Bronchial epithelial cell (primary cell): ENCODE measurements at regions not wholly inside any gene's neighbourhood (a gene's known extent, or its start where the extent isn't known, plus 50 kb on each side); places are given as distances from the start of the nearest gene placed in this dataset.

Experiments
- DNase-seq: peaks from one replicate; pipeline ENCODE4 v3.0.0-alpha.2; 2010; ENCODE audit warnings: low read depth
- FAIRE-seq: peaks from 2 replicates; lab custom pipeline; 2011; peaks lifted over from hg19 to GRCh38; lab: Jason Lieb, UNC
- H3K27me3 ChIP-seq: 2 replicates; pipeline ENCODE4 v1.5.1; 2011; ENCODE audit warnings: low read length; ENCODE audit not compliant: control insufficient read depth, insufficient read depth
- H3K36me3 ChIP-seq: 2 replicates; pipeline ENCODE4 v1.5.1; 2011; ENCODE audit warnings: low read length; ENCODE audit not compliant: control insufficient read depth, insufficient read depth
- H3K4me3 ChIP-seq: 2 replicates; pipeline ENCODE4 v1.5.1; 2011; ENCODE audit warnings: mild to moderate bottlenecking, low read depth, low read length, control low read depth
- TF ChIP-seq, protein P1 (sequence below): IDR thresholded peaks from 2 replicates; pipeline ENCODE4 v1.5.1; 2011; ENCODE audit warnings: mild to moderate bottlenecking, moderate library complexity, low read length, control low read depth, inconsistent platforms; ENCODE audit not compliant: insufficient read depth, severe bottlenecking

DNA sequence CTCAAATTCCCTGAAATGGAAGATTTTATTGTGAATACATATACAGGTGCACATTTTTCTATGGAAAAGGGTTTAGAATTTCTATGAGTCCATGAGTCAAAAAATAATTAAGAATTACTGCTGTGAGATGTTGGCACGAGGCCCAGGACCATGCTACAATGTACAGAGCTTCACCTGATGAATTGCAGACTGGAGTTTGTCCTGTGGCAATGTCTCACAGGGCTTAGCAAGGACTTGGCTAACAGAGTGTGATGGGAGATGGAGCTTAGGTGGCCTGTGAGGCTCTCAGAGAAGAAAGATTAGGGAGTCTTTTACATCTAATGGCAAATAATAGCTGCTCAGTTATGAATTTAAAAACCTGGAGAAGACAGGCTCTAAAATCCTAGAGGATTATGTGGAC lies 219.5 kb upstream of the CBLB start:
- H3K36me3 ChIP-seq = no peaks in the 10 kb centered on the region
- no peak overlapping the region for H3K4me3 ChIP-seq
- no peak for DNase-seq
- H3K27me3 ChIP-seq = no peaks in the 10 kb centered on the region
- TF ChIP-seq, protein P1, sequence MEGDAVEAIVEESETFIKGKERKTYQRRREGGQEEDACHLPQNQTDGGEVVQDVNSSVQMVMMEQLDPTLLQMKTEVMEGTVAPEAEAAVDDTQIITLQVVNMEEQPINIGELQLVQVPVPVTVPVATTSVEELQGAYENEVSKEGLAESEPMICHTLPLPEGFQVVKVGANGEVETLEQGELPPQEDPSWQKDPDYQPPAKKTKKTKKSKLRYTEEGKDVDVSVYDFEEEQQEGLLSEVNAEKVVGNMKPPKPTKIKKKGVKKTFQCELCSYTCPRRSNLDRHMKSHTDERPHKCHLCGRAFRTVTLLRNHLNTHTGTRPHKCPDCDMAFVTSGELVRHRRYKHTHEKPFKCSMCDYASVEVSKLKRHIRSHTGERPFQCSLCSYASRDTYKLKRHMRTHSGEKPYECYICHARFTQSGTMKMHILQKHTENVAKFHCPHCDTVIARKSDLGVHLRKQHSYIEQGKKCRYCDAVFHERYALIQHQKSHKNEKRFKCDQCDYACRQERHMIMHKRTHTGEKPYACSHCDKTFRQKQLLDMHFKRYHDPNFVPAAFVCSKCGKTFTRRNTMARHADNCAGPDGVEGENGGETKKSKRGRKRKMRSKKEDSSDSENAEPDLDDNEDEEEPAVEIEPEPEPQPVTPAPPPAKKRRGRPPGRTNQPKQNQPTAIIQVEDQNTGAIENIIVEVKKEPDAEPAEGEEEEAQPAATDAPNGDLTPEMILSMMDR = no peak
- no peak for FAIRE-seq

DNA sequence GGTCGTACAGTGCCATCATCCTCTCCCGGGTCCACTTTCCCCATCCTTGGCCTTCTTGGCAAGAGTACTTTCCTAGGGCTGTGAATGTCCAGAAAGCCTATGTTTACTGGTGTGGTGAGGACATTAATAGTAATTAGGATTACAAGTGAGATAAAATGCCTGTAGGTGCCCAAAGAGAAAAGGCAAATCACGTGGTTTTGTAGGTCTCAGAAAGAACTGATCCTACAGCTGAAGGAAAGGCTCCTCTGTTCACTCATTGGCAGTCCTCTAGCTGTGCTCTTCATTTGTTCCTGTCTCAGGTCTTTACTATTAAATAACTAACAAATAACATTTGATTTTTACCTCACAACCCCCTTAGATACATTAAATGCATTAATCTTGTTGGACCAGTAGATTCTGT lies 220.1 kb upstream of the CBLB start:
- FAIRE-seq (no peak), DNase-seq (no peak)
- no peaks in the 10 kb centered on the region for H3K36me3 ChIP-seq
- no peaks in the 10 kb centered on the region for H3K27me3 ChIP-seq
- no peak overlapping the region for H3K4me3 ChIP-seq
- TF ChIP-seq, protein P1 = no peak

DNA sequence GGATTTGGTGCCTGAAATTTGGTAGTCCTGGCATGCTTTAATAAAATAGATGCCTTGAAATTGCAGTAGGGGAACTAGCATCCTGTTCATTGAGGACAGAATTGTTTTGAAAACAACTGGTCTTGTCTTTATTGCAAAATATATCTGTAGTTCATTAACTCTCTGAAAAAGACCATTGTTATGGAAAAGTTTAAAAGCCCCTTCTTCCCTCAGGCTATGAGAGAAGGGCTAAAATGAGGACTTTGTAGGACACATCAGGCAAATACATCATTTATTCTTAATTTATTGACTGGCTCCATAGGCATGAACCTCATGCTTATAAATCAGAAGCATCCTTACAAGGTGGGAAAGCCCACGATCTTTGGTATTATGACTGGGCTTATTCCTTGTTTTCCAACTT lies 221.0 kb upstream of the CBLB start:
- H3K4me3 ChIP-seq = no peak overlapping the region
- no peak for DNase-seq
- H3K36me3 ChIP-seq = no peaks in the 10 kb centered on the region
- H3K27me3 ChIP-seq = no peaks in the 10 kb centered on the region
- TF ChIP-seq, protein P1 = no peak
- no peak for FAIRE-seq

DNA sequence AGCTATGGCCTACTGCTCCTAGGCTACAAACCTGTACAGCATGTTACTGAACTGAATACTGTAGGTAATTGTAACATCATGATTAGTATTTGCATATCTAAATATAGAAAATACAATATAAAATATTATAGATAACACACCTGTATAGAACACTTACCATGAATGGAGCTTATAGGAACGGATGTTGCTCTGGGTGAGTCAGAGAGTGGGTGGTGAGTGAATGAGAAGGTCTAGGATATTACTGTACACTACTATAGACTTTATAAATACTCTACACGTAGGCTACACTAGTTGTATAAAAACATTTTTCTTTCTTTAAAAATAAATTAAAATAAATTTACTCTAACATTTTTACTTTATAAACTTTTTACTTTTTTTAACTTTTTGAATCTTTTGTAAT lies 224.0 kb upstream of the CBLB start:
- TF ChIP-seq, protein P1 = no peak
- Histone ChIP-seq H3K27me3 (no peaks in the 10 kb centered on the region), H3K36me3 (no peaks in the 10 kb centered on the region), H3K4me3 (no peak overlapping the region)
- FAIRE-seq = no peak
- peak; percentile 80 for DNase-seq

DNA sequence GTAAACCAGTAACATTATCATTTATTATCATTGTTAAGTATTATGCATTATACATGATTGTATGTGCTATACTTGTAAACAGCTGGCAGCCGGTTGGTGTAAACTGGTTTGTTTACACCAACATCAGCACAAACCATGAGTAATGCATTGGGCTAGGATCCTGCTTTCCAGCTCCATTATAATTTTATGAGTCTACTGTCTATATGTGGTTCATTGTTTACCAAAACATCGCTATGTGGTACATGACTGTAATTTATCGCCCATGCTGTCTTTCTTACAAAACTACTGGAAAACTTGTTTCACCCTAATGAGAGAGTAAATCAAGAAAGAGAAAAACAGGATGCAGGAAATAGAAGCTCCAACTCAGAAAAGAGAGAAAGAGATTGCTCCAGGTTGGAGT lies 224.8 kb upstream of the CBLB start:
- no peak overlapping the region for H3K4me3 ChIP-seq
- no peaks in the 10 kb centered on the region for H3K36me3 ChIP-seq
- TF ChIP-seq, protein P1 = no peak
- peak; percentile 20 for DNase-seq
- no peaks in the 10 kb centered on the region for H3K27me3 ChIP-seq
- no peak for FAIRE-seq

DNA sequence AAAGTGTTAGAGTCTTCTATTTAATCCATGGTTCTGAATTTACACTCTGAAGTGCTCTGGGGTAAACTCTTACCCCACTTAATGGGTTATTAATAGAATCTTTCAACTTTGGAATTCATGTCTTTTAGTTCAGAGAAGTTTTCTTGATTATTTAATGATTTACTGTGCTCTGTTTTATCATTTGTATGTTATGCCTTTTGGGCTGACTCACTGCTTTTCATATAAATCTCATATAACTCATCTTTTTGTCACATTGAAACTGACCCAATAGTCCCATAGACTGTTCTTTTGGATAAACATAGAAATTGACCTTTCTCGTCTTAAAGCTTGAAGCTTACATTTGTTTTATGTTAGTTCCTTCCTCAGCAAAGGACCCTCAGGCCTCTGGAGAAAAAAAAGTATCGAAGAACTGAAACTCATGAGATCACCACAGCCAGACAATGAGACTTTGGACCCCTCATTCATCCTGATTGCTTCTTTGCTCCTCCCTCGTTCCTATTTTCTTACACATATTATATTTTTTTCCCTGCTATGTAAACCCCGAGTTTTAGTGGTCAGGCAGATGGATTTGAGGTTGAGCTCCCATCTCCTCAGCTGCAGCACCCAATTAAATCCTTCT lies 229.1 kb upstream of the CBLB start:
- no peaks in the 10 kb centered on the region for H3K36me3 ChIP-seq
- no peak overlapping the region for H3K4me3 ChIP-seq
- TF ChIP-seq, protein P1 = no peak
- FAIRE-seq (no peak), DNase-seq (no peak)
- no peaks in the 10 kb centered on the region for H3K27me3 ChIP-seq
